ENCODE measurements at regions not wholly inside any gene's neighbourhood (a gene's known extent, or its start where the extent isn't known, plus 50 kb on each side); places are given as distances from the start of the nearest gene placed in this dataset.
"Not testable (repeated sequence)": the region's sequence is repeated elsewhere in the genome, so short reads cannot be mapped to it uniquely, and the experiment has no call there.

DNA sequence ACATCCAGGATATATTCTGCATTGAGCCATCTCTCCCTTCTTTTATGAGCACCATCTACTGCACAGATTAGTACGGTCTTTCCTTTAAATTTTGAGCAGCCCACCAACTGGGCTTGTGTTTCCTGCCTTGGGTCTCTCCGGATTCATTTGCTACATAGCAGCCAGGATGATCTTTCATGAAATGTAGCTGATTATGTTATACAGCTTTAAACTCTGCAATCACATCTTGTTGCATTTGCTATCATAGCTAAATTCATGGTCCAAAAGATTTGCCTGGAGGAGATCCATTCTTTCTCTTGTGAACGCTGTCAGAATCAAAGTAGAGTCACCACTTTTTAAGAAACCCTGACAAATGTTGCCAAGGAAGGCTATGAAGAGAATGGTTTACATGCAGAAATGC, 215.1 kb upstream of the LRRTM4 start:
- TF ChIP-seq, protein P1, sequence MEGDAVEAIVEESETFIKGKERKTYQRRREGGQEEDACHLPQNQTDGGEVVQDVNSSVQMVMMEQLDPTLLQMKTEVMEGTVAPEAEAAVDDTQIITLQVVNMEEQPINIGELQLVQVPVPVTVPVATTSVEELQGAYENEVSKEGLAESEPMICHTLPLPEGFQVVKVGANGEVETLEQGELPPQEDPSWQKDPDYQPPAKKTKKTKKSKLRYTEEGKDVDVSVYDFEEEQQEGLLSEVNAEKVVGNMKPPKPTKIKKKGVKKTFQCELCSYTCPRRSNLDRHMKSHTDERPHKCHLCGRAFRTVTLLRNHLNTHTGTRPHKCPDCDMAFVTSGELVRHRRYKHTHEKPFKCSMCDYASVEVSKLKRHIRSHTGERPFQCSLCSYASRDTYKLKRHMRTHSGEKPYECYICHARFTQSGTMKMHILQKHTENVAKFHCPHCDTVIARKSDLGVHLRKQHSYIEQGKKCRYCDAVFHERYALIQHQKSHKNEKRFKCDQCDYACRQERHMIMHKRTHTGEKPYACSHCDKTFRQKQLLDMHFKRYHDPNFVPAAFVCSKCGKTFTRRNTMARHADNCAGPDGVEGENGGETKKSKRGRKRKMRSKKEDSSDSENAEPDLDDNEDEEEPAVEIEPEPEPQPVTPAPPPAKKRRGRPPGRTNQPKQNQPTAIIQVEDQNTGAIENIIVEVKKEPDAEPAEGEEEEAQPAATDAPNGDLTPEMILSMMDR (IDR thresholded peaks at IDR 0.05; ENCODE audit: low read depth, low read length, missing control alignments), result no peak
- no peak for DNase-seq
- H3K27ac ChIP-seq, result no peak overlapping the region
- no peaks in the 10 kb centered on the region for H3K27me3 ChIP-seq (replicated peaks)
- in situ Hi-C loops (cut with HindIII; ENCODE audit: low pct_ligation_motif_present, low sequenced_read_pairs), result no loop called here
- H3K36me3 ChIP-seq (replicated peaks), result no peaks in the 10 kb centered on the region
- no peak overlapping the region for H3K4me3 ChIP-seq (ENCODE audit: low read depth, low read length)

DNA sequence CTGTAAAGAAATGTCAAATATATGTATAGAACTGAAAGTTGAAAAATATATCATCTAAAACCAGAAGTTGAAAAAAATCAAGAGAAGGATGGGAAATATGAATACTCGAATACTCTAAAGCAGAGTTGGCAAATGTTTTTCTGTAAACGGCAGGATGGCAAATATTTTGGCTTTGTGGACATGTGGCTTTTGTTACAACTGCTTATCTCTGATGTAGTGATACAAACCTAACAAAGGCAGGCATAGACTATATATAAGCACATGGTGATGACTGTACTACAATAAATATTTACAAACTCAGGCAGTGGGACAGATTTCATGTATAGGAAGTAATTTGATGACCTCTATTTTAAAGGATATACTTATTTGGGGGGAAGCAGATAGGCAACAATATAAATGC, 224.6 kb upstream of the LRRTM4 start:
- no peak overlapping the region for H3K27ac ChIP-seq
- in situ Hi-C loops (cut with HindIII; ENCODE audit: low pct_ligation_motif_present, low sequenced_read_pairs), result no loop called here
- H3K36me3 ChIP-seq (replicated peaks), result no peaks in the 10 kb centered on the region
- no peak for DNase-seq
- H3K4me3 ChIP-seq (ENCODE audit: low read depth, low read length), result no peak overlapping the region
- H3K27me3 ChIP-seq (replicated peaks), result no peaks in the 10 kb centered on the region
- TF ChIP-seq, protein P1 (IDR thresholded peaks at IDR 0.05; ENCODE audit: low read depth, low read length, missing control alignments), result no peak

GRCh38 chr2:77753710-77754345, 231.7 kb upstream of the LRRTM4 start:
- H3K4me3 ChIP-seq (ENCODE audit: low read depth, low read length); H3K36me3 ChIP-seq (replicated peaks); DNase-seq; H3K27me3 ChIP-seq (replicated peaks); in situ Hi-C loops (cut with HindIII; ENCODE audit: low pct_ligation_motif_present, low sequenced_read_pairs); H3K27ac ChIP-seq: not testable (repeated sequence)

GRCh38 chr2:77767388-77768076, 245.4 kb upstream of the LRRTM4 start:
- in situ Hi-C loops (cut with HindIII; ENCODE audit: low pct_ligation_motif_present, low sequenced_read_pairs), result no loop called here
- TF ChIP-seq, protein P1 (IDR thresholded peaks at IDR 0.05; ENCODE audit: low read depth, low read length, missing control alignments), result no peak

DNA sequence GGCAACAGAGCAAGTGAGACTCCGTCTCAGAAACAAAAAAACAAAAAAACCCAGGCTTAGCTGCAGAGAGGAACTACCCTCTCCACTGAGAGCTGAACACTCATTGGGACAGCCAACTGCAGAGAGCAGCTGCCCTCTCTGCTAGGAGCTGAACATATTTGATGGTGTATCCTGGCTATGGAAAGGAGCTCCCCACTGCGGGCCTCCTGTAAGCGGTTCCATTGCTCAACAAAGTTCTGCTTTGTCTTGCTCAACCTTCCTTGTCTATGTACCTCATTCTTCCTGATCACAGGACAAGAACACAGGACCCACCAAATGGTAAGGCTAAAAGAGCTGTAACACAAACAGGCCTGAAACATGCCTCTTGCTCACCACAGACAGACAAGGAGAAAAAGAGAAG, 246.3 kb upstream of the LRRTM4 start:
- H3K27me3 ChIP-seq (replicated peaks), result no peaks in the 10 kb centered on the region
- no peak for DNase-seq

More at GRCh38 chr2:77767388-77768076, 245.4 kb upstream of the LRRTM4 start:
- no peak overlapping the region for H3K27ac ChIP-seq
- DNase-seq, result no peak
- no peak overlapping the region for H3K4me3 ChIP-seq (ENCODE audit: low read depth, low read length)
- H3K27me3 ChIP-seq (replicated peaks), result no peaks in the 10 kb centered on the region
- no peaks in the 10 kb centered on the region for H3K36me3 ChIP-seq (replicated peaks)

DNA sequence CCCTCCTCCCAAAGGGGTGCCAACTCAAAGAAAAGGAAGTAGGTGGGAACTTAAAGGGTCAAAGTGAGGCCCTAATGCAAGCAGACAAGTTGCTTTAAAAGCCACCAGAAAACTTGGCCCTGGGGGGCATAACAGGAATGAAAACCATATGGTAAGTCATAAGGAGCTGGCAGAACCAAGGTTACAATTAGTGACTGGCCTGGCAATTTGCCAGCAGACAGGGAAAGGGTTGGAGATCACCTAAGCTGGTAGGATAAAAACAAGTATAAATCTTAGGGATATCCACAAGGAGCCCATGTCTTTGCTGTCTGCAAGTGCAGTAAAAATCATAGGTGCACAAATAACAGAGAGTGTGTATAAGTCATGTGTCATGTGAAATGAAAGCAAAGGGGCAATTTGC, 256.7 kb upstream of the LRRTM4 start:
- TF ChIP-seq, protein P1 (IDR thresholded peaks at IDR 0.05; ENCODE audit: low read depth, low read length, missing control alignments), result no peak
- H3K27me3 ChIP-seq (replicated peaks), result no peaks in the 10 kb centered on the region
- DNase-seq, result no peak
- in situ Hi-C loops (cut with HindIII; ENCODE audit: low pct_ligation_motif_present, low sequenced_read_pairs), result no loop called here
- no peak overlapping the region for H3K4me3 ChIP-seq (ENCODE audit: low read depth, low read length)
- no peak overlapping the region for H3K27ac ChIP-seq
- no peaks in the 10 kb centered on the region for H3K36me3 ChIP-seq (replicated peaks)

More for the DNA sequence above, 246.3 kb upstream of the LRRTM4 start:
- TF ChIP-seq, protein P1 (IDR thresholded peaks at IDR 0.05; ENCODE audit: low read depth, low read length, missing control alignments), result no peak
- no peaks in the 10 kb centered on the region for H3K36me3 ChIP-seq (replicated peaks)
- in situ Hi-C loops (cut with HindIII; ENCODE audit: low pct_ligation_motif_present, low sequenced_read_pairs), result no loop called here
- H3K27ac ChIP-seq, result no peak overlapping the region
- H3K4me3 ChIP-seq (ENCODE audit: low read depth, low read length), result no peak overlapping the region

DNA sequence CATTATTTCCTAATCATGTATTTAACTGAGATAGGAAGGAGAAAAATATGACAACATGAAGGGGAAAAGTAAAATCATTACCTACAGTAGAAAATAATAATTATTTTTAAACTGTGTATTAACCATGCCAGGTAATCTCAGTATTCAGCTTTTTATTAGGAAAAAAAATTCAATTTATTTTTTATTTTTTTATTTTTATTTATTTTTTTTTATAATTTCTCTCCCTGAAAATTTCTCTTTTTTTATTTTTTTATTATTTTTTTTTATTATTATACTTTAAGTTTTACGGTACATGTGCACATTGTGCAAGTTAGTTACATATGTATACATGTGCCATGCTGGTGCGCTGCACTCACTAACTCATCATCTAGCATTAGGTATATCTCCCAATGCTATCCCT, 271.3 kb upstream of the LRRTM4 start:
- H3K36me3 ChIP-seq (replicated peaks); H3K27ac ChIP-seq; DNase-seq; H3K4me3 ChIP-seq (ENCODE audit: low read depth, low read length); H3K27me3 ChIP-seq (replicated peaks); in situ Hi-C loops (cut with HindIII; ENCODE audit: low pct_ligation_motif_present, low sequenced_read_pairs): not testable (repeated sequence)

Measured in brain microvascular endothelial cell (primary cell).